ENCODE measurements at regions not wholly inside any gene's neighbourhood (a gene's known extent, or its start where the extent isn't known, plus 50 kb on each side); places are given as distances from the start of the nearest gene placed in this dataset.

DNA sequence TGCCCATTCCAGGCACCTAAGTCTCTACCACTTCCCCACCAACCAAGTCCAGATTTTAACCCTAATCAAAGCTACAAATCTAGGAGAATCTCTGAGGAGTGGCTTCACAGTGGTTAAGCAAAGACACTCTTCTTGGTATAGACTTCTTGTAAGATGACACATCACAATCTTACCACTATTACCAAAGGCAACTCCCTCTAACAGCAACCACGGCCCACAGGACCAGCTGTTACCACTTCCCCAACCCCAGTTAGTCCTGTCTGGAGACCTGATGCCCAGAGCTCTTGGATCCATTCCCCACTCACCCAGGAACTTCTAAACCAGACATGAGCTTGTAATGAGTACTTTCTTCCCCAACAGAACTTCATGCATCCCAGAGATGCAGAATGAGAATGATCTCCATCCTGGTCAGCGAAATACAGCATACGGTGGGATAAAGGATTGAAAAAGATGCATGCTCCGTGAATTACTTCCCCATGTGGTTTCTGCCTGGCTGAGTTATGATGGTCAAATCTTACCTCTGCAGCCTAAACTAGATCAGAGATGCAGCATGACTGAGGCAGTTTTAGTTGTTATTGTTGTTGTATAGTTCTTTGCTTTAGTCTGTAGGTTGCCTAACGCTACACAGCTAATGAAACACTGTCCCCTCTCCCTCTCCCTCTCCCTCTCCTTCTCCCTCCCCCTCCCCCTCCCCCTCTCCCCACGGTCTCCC is 87.7 kb upstream of the FOXN3 start:
- Histone ChIP-seq H2AFZ (ENCODE audit: low read depth, low read length) (no peak overlapping the region), H3K27ac (ENCODE audit: low read depth, low read length) (peak overlapping the region; percentile 22), H3K4me2 (ENCODE audit: low read length) (peak overlapping the region; percentile 39), H4K20me1 (ENCODE audit: insufficient read depth, low read length) (no peaks in the 10 kb centered on the region), H3K4me3 (ENCODE audit: insufficient read depth, low read depth, low read length) (no peak overlapping the region), H3K79me2 (ENCODE audit: insufficient read depth, low read length) (no peaks in the 10 kb centered on the region), H3K9me3 (ENCODE audit: insufficient read depth, low read depth, low read length) (no peaks in the 10 kb centered on the region), H3K4me1 (ENCODE audit: insufficient read depth, low read length) (peaks cover 38% of the 10 kb centered on the region), H3K27me3 (ENCODE audit: insufficient read depth, low read length) (no peaks in the 10 kb centered on the region), H3K36me3 (ENCODE audit: insufficient read depth, low read length) (no peaks in the 10 kb centered on the region), H3K9ac (ENCODE audit: low read length) (no peak overlapping the region)
- H3K4me1 Mint-ChIP-seq (ENCODE audit: low read depth, unreplicated experiment) = peaks cover 49% of the 10 kb centered on the region
- peak overlapping the region; percentile 86 for H3K27ac Mint-ChIP-seq (ENCODE audit: unreplicated experiment)
- no peaks in the 10 kb centered on the region for H3K9me3 Mint-ChIP-seq (ENCODE audit: unreplicated experiment)
- H3K36me3 Mint-ChIP-seq (ENCODE audit: low read depth, unreplicated experiment) = peaks cover 22% of the 10 kb centered on the region
- no peak overlapping the region for H3K4me3 Mint-ChIP-seq (ENCODE audit: unreplicated experiment)
- no peaks in the 10 kb centered on the region for H3K27me3 Mint-ChIP-seq (ENCODE audit: low read depth, unreplicated experiment)
- no peak for FAIRE-seq
- TF ChIP-seq, protein P1, sequence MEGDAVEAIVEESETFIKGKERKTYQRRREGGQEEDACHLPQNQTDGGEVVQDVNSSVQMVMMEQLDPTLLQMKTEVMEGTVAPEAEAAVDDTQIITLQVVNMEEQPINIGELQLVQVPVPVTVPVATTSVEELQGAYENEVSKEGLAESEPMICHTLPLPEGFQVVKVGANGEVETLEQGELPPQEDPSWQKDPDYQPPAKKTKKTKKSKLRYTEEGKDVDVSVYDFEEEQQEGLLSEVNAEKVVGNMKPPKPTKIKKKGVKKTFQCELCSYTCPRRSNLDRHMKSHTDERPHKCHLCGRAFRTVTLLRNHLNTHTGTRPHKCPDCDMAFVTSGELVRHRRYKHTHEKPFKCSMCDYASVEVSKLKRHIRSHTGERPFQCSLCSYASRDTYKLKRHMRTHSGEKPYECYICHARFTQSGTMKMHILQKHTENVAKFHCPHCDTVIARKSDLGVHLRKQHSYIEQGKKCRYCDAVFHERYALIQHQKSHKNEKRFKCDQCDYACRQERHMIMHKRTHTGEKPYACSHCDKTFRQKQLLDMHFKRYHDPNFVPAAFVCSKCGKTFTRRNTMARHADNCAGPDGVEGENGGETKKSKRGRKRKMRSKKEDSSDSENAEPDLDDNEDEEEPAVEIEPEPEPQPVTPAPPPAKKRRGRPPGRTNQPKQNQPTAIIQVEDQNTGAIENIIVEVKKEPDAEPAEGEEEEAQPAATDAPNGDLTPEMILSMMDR (IDR thresholded peaks at IDR 0.05; ENCODE audit: insufficient read depth, low read depth, low read length) = no peak
- no peak for TF ChIP-seq EZH2 (IDR thresholded peaks at IDR 0.05; ENCODE audit: insufficient read depth, low read length)
- DNase-seq (ENCODE audit: low read depth) = peak; percentile 87

DNA sequence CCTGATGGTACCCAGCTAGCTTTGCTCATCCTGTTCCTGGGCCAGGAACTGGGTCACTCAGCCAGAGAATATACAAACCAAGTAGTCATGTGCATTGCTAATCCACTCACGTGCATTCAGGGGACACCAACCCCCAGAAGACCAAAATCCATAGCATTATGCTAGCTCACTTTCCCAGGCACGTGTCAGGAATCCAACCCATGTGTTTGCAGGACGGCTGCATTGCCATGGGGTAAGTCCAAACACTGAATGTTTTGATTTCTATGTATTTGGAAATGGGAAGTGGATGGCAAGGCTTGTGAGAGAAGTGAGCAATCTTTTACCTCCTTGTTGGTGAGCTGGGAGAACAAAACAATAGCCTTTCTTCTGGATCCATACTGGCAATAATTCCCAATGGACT is 87.1 kb upstream of the FOXN3 start:
- no peak overlapping the region for H3K27ac ChIP-seq (ENCODE audit: low read depth, low read length)

More for the DNA sequence above, 87.1 kb upstream of the FOXN3 start:
- H3K27me3 Mint-ChIP-seq (ENCODE audit: low read depth, unreplicated experiment) = no peaks in the 10 kb centered on the region
- H3K27ac Mint-ChIP-seq (ENCODE audit: unreplicated experiment) = peak overlapping the region; percentile 86
- H3K4me3 Mint-ChIP-seq (ENCODE audit: unreplicated experiment) = no peak overlapping the region
- Histone ChIP-seq H3K4me3 (ENCODE audit: insufficient read depth, low read depth, low read length) (no peak overlapping the region), H3K9ac (ENCODE audit: low read length) (no peak overlapping the region), H4K20me1 (ENCODE audit: insufficient read depth, low read length) (no peaks in the 10 kb centered on the region), H3K4me2 (ENCODE audit: low read length) (peak overlapping the region; percentile 27), H3K27me3 (ENCODE audit: insufficient read depth, low read length) (no peaks in the 10 kb centered on the region), H3K4me1 (ENCODE audit: insufficient read depth, low read length) (peaks cover 34% of the 10 kb centered on the region), H2AFZ (ENCODE audit: low read depth, low read length) (no peak overlapping the region), H3K79me2 (ENCODE audit: insufficient read depth, low read length) (no peaks in the 10 kb centered on the region), H3K36me3 (ENCODE audit: insufficient read depth, low read length) (no peaks in the 10 kb centered on the region), H3K9me3 (ENCODE audit: insufficient read depth, low read depth, low read length) (no peaks in the 10 kb centered on the region)
- no peak for FAIRE-seq
- peaks cover 22% of the 10 kb centered on the region for H3K36me3 Mint-ChIP-seq (ENCODE audit: low read depth, unreplicated experiment)
- H3K9me3 Mint-ChIP-seq (ENCODE audit: unreplicated experiment) = no peaks in the 10 kb centered on the region
- H3K4me1 Mint-ChIP-seq (ENCODE audit: low read depth, unreplicated experiment) = peaks cover 44% of the 10 kb centered on the region
- TF ChIP-seq, protein P1 (IDR thresholded peaks at IDR 0.05; ENCODE audit: insufficient read depth, low read depth, low read length) = no peak
- TF ChIP-seq EZH2 (IDR thresholded peaks at IDR 0.05; ENCODE audit: insufficient read depth, low read length) = no peak
- no peak for DNase-seq (ENCODE audit: low read depth)
